GM10248 (cell line): ENCODE measurements at regions not wholly inside any gene's neighbourhood (a gene's known extent, or its start where the extent isn't known, plus 50 kb on each side); places are given as distances from the start of the nearest gene placed in this dataset.
"Not testable (repeated sequence)": the region's sequence is repeated elsewhere in the genome, so short reads cannot be mapped to it uniquely, and the experiment has no call there.

Source experiments
- CTCF ChIA-PET: fragments of 300-600 bp; sonication (Branson Sonifier 250); formaldehyde crosslinking; extraction: SDS; loops from one replicate; lab custom pipeline; 2021; ENCODE audit warnings: antibody characterized with exemption; lab: Yijun Ruan, JAX
- POLR2A ChIA-PET: fragments of 350-650 bp; sonication (Branson Sonifier 250); formaldehyde crosslinking; extraction: SDS; loops from one replicate; lab custom pipeline; 2020; ENCODE audit warnings: antibody characterized with exemption; lab: Yijun Ruan, JAX
- DNase-seq: peaks from one replicate; pipeline ENCODE4 v3.0.0; 2012; ENCODE audit errors: extremely low spot score
- TF ChIP-seq, protein P1 (sequence below): IDR thresholded peaks from 2 replicates; pipeline ENCODE4 v1.5.1; 2012; ENCODE audit warnings: mild to moderate bottlenecking, low read depth; ENCODE audit errors: extremely low read depth, missing control alignments, control extremely low read depth

- no peak for DNase-seq
- CTCF ChIA-PET = no interaction called here
- POLR2A ChIA-PET = no interaction called here
- TF ChIP-seq, protein P1, sequence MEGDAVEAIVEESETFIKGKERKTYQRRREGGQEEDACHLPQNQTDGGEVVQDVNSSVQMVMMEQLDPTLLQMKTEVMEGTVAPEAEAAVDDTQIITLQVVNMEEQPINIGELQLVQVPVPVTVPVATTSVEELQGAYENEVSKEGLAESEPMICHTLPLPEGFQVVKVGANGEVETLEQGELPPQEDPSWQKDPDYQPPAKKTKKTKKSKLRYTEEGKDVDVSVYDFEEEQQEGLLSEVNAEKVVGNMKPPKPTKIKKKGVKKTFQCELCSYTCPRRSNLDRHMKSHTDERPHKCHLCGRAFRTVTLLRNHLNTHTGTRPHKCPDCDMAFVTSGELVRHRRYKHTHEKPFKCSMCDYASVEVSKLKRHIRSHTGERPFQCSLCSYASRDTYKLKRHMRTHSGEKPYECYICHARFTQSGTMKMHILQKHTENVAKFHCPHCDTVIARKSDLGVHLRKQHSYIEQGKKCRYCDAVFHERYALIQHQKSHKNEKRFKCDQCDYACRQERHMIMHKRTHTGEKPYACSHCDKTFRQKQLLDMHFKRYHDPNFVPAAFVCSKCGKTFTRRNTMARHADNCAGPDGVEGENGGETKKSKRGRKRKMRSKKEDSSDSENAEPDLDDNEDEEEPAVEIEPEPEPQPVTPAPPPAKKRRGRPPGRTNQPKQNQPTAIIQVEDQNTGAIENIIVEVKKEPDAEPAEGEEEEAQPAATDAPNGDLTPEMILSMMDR = no peak
Observed at GRCh38 chrX:55813150-55813549, 95.6 kb downstream of the RRAGB start.

GRCh38 chrX:55815546-55815945 lies 98.0 kb downstream of the RRAGB start:
- TF ChIP-seq, protein P1 = no peak
- no peak for DNase-seq
- ChIA-PET CTCF (interaction anchor here (1.4 kb wide), 1 partner anchor 434 kb away, joined by 4 read pairs; no protein-coding TSS in a partner anchor), POLR2A (no interaction called here)

DNA sequence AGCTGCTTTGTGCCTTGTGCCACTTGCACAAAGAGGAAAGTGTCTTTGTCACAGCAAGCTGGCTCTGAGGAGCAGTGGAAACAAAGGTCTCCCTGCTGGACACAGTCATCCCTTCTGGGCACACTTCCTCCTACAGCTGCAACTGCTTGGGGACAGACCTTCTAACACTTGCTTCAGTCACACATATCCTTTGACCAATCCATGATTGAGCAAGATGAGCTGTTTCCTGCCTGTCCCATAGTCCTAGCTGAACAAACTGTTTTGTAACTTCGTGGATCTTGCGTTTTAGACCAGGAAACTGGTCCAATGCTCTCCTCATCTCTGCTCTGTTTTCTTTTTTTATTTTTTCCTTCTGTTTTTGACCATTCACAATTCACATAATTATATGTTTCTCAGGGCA lies 98.5 kb downstream of the RRAGB start:
- ChIA-PET CTCF (no interaction called here), POLR2A (no interaction called here)
- TF ChIP-seq, protein P1 = no peak
- no peak for DNase-seq

GRCh38 chrX:55818673-55819375 lies 101.3 kb downstream of the RRAGB start:
- TF ChIP-seq, protein P1 = no peak
- POLR2A ChIA-PET = no interaction called here
- CTCF ChIA-PET = interaction anchor here (0.9 kb wide), 1 partner anchor 23 kb away, joined by 4 read pairs; no protein-coding TSS in a partner anchor
- DNase-seq = no peak

DNA sequence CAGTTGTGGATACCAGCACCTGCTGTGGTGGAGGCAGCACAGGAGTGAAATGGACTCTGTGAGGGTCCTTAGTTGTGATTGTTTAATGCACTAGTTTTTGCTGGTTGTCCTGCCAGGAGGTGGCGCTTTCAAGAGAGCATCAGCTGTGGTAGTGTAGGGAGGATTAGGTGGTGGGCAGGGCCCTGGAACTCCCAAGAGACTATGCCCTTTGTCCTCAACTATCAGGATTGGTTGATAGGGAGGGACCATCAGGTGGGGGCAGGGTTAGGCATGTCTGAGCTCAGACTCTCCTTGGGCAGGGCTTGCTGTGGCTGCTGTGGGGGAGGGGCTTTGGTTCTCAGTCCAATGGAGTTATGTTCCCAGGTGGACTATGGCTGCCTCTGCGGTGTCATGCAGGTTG lies 121.9 kb downstream of the RRAGB start:
- POLR2A ChIA-PET = no interaction called here
- TF ChIP-seq, protein P1 = no peak
- CTCF ChIA-PET = interaction anchor here (1.2 to 1.4 kb wide), 2 partner anchors 68 to 80 kb away, joined by 3 to 7 read pairs; no protein-coding TSS in a partner anchor
- no peak for DNase-seq

- ChIA-PET CTCF (interaction anchor here (1.3 to 2.7 kb wide), 3 partner anchors 24 to 77 kb away, joined by 4 to 10 read pairs (median 4); no protein-coding TSS in a partner anchor), POLR2A (no interaction called here)
- TF ChIP-seq, protein P1 = no peak
- DNase-seq = no peak
Observed at GRCh38 chrX:55841962-55842752, 124.6 kb downstream of the RRAGB start.

DNA sequence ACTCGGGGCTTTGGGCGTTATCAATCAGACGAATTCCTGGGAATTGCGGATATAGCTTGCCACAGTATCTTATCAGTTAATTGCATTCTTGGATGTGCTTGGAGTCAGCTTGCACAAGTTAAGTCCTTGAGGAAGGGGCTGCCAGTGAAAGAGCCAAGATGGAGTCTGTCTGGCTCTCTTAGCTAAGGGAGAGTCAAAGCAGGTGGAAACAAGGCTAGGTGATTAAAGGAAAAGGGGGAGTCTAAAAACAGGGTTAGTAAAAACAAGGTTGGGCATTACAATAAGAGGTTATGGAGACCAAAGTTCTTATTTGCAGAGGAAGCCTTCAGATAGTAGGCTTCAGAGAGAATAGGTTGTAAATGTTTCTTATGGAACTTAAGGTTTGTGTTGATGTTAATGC lies 149.2 kb downstream of the RRAGB start:
- CTCF ChIA-PET, DNase-seq, POLR2A ChIA-PET: not testable (repeated sequence)
